ENCODE measurements at regions not wholly inside any gene's neighbourhood (a gene's known extent, or its start where the extent isn't known, plus 50 kb on each side); places are given as distances from the start of the nearest gene placed in this dataset.

- Histone ChIP-seq H3K4me2 (ENCODE audit: extremely low read depth, insufficient read depth, low read length) (no peak overlapping the region), H3K4me1 (ENCODE audit: control insufficient read depth, extremely low read depth, insufficient read depth, low read length) (no peaks in the 10 kb centered on the region), H3K36me3 (ENCODE audit: control insufficient read depth, insufficient read depth, low read length) (no peaks in the 10 kb centered on the region), H3K27me3 (ENCODE audit: control insufficient read depth, insufficient read depth, low read length) (no peaks in the 10 kb centered on the region), H3K4me3 (replicated peaks in 1 of 4; ENCODE audit: control extremely low read depth in 1 of 4, insufficient read depth in 1 of 4, low read depth in 3 of 4, low read length in 4 of 4) (no peak overlapping the region), H4K20me1 (ENCODE audit: control insufficient read depth, extremely low read depth, insufficient read depth, low read length) (no peaks in the 10 kb centered on the region), H3K9me3 (ENCODE audit: control insufficient read depth, insufficient read depth, low read depth, low read length) (no peaks in the 10 kb centered on the region), H3K79me2 (ENCODE audit: control insufficient read depth, insufficient read depth, low read length) (no peaks in the 10 kb centered on the region), H3K9ac (ENCODE audit: insufficient read depth, low read length) (no peak overlapping the region), H2AFZ (ENCODE audit: low read length) (no peak overlapping the region), H3K27ac (ENCODE audit: insufficient read depth, low read length) (no peak overlapping the region)
- TF ChIP-seq EZH2 (IDR thresholded peaks at IDR 0.05; ENCODE audit: low read length, missing control alignments) (no peak), CTCF (conservative IDR thresholded peaks at IDR 0.05 in 1 of 2, IDR thresholded peaks at IDR 0.05 in 1 of 2; ENCODE audit: low read depth in 1 of 2, low read length in 2 of 2) (no peak)
- DNase-seq (ENCODE audit: low read depth in 2 of 2) = no peak
Measured at GRCh38 chr6:94341173-94341572, 921.8 kb upstream of the EPHA7 start.

- no peak overlapping the region for H3K9ac ChIP-seq (ENCODE audit: insufficient read depth, low read length)
- no peaks in the 10 kb centered on the region for H3K9me3 ChIP-seq (ENCODE audit: control insufficient read depth, insufficient read depth, low read depth, low read length)
- H3K4me1 ChIP-seq (ENCODE audit: control insufficient read depth, extremely low read depth, insufficient read depth, low read length) = no peaks in the 10 kb centered on the region
- H4K20me1 ChIP-seq (ENCODE audit: control insufficient read depth, extremely low read depth, insufficient read depth, low read length) = no peaks in the 10 kb centered on the region
- peak in 1 of 2 donors; percentile 7 for DNase-seq (ENCODE audit: low read depth in 2 of 2)
- no peak overlapping the region for H3K4me2 ChIP-seq (ENCODE audit: extremely low read depth, insufficient read depth, low read length)
- H3K36me3 ChIP-seq (ENCODE audit: control insufficient read depth, insufficient read depth, low read length) = no peaks in the 10 kb centered on the region
- peak in 1 of 2 donors; percentile 37 for TF ChIP-seq CTCF (conservative IDR thresholded peaks at IDR 0.05 in 1 of 2, IDR thresholded peaks at IDR 0.05 in 1 of 2; ENCODE audit: low read depth in 1 of 2, low read length in 2 of 2)
- TF ChIP-seq EZH2 (IDR thresholded peaks at IDR 0.05; ENCODE audit: low read length, missing control alignments) = no peak
- no peaks in the 10 kb centered on the region for H3K27me3 ChIP-seq (ENCODE audit: control insufficient read depth, insufficient read depth, low read length)
- H3K4me3 ChIP-seq (replicated peaks in 1 of 4; ENCODE audit: control extremely low read depth in 1 of 4, insufficient read depth in 1 of 4, low read depth in 3 of 4, low read length in 4 of 4) = no peak overlapping the region
- H2AFZ ChIP-seq (ENCODE audit: low read length) = no peak overlapping the region
- H3K27ac ChIP-seq (ENCODE audit: insufficient read depth, low read length) = no peak overlapping the region
- H3K79me2 ChIP-seq (ENCODE audit: control insufficient read depth, insufficient read depth, low read length) = no peaks in the 10 kb centered on the region
Measured at GRCh38 chr6:94323853-94324252, 904.5 kb upstream of the EPHA7 start.

- Histone ChIP-seq H3K36me3 (ENCODE audit: control insufficient read depth, insufficient read depth, low read length) (no peaks in the 10 kb centered on the region), H3K4me3 (replicated peaks in 1 of 4; ENCODE audit: control extremely low read depth in 1 of 4, insufficient read depth in 1 of 4, low read depth in 3 of 4, low read length in 4 of 4) (no peak overlapping the region), H2AFZ (ENCODE audit: low read length) (no peak overlapping the region), H3K27ac (ENCODE audit: insufficient read depth, low read length) (no peak overlapping the region), H4K20me1 (ENCODE audit: control insufficient read depth, extremely low read depth, insufficient read depth, low read length) (no peaks in the 10 kb centered on the region), H3K4me2 (ENCODE audit: extremely low read depth, insufficient read depth, low read length) (no peak overlapping the region), H3K9me3 (ENCODE audit: control insufficient read depth, insufficient read depth, low read depth, low read length) (no peaks in the 10 kb centered on the region), H3K9ac (ENCODE audit: insufficient read depth, low read length) (no peak overlapping the region), H3K27me3 (ENCODE audit: control insufficient read depth, insufficient read depth, low read length) (no peaks in the 10 kb centered on the region), H3K79me2 (ENCODE audit: control insufficient read depth, insufficient read depth, low read length) (no peaks in the 10 kb centered on the region), H3K4me1 (ENCODE audit: control insufficient read depth, extremely low read depth, insufficient read depth, low read length) (no peaks in the 10 kb centered on the region)
- DNase-seq (ENCODE audit: low read depth in 2 of 2) = no peak
- TF ChIP-seq CTCF (conservative IDR thresholded peaks at IDR 0.05 in 1 of 2, IDR thresholded peaks at IDR 0.05 in 1 of 2; ENCODE audit: low read depth in 1 of 2, low read length in 2 of 2) (no peak), EZH2 (IDR thresholded peaks at IDR 0.05; ENCODE audit: low read length, missing control alignments) (no peak)
Measured at GRCh38 chr6:94300424-94301144, 881.2 kb upstream of the EPHA7 start.
